C4-2B (cell line): ENCODE measurements at regions not wholly inside any gene's neighbourhood (a gene's known extent, or its start where the extent isn't known, plus 50 kb on each side); places are given as distances from the start of the nearest gene placed in this dataset.

Source experiments
- H3K27ac ChIP-seq: fragments of 450-650 bp; 2 replicates; pipeline ENCODE4 v1.5.1; 2017
- ZFX ChIP-seq: fragments of 450-650 bp; IDR thresholded peaks from 2 replicates; pipeline ENCODE4 v1.6.1; 2017
- TF ChIP-seq, protein P1 (sequence below): fragments of 450-650 bp; conservative IDR thresholded peaks from 2 replicates; pipeline ENCODE4 v1.5.1; 2017; ENCODE audit warnings: mild to moderate bottlenecking

DNA sequence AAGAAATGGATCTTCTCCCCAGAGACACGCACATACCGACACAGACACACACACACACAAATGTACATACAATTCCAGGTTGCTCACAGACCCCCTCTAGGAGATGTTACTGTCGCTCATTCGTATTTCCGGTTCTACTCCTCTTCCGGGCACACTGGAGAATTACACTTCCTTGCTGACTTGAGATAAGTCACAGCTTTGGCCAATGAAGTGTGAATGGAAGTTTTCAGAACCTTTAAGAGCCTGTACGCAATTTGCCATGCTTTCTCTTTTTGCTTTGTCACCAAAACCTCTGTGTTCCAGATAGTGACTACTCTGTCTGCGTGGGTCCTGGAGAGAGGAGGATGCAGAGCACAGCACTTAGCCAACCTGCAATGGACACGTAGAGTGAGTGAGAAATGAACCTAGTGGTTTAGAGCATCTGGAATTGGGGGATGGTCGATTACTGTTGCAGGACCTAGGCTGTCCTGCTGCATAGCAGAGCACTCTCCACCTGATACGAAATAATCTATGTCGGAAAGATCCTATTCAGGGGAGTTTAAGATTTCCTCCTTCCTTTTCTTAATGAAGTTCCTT is 239.5 kb upstream of the TET2 start:
- no peak for TF ChIP-seq ZFX
- TF ChIP-seq, protein P1, sequence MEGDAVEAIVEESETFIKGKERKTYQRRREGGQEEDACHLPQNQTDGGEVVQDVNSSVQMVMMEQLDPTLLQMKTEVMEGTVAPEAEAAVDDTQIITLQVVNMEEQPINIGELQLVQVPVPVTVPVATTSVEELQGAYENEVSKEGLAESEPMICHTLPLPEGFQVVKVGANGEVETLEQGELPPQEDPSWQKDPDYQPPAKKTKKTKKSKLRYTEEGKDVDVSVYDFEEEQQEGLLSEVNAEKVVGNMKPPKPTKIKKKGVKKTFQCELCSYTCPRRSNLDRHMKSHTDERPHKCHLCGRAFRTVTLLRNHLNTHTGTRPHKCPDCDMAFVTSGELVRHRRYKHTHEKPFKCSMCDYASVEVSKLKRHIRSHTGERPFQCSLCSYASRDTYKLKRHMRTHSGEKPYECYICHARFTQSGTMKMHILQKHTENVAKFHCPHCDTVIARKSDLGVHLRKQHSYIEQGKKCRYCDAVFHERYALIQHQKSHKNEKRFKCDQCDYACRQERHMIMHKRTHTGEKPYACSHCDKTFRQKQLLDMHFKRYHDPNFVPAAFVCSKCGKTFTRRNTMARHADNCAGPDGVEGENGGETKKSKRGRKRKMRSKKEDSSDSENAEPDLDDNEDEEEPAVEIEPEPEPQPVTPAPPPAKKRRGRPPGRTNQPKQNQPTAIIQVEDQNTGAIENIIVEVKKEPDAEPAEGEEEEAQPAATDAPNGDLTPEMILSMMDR = no peak
- H3K27ac ChIP-seq = no peak overlapping the region

- TF ChIP-seq, protein P1 = no peak
- TF ChIP-seq ZFX = no peak
- H3K27ac ChIP-seq = no peak overlapping the region
Measured at GRCh38 chr4:104907991-104908390, 238.7 kb upstream of the TET2 start.

- no peak overlapping the region for H3K27ac ChIP-seq
- TF ChIP-seq ZFX = no peak
- TF ChIP-seq, protein P1 = no peak
Measured at GRCh38 chr4:104909376-104909775, 237.3 kb upstream of the TET2 start.

DNA sequence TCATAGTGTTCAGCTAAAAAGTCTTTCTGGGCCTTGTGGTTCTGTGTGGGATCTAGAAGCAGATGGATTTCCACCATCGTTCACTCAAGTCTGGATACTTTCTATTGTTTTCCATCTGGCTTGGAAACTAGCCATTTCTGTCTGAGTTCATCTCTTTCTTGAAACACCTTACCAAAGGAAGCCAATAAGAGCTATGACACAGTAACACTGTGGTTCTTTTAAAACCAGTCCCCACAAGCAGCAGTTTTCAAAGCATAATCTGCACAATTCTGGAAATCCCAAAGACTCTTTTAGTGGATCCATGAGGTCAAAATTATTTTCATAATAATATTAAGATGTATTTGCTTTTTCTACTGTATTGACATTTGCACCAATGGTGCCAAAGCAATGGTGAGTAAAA is 234.2 kb upstream of the TET2 start:
- no peak overlapping the region for H3K27ac ChIP-seq
- TF ChIP-seq, protein P1 = no peak
- TF ChIP-seq ZFX = no peak

DNA sequence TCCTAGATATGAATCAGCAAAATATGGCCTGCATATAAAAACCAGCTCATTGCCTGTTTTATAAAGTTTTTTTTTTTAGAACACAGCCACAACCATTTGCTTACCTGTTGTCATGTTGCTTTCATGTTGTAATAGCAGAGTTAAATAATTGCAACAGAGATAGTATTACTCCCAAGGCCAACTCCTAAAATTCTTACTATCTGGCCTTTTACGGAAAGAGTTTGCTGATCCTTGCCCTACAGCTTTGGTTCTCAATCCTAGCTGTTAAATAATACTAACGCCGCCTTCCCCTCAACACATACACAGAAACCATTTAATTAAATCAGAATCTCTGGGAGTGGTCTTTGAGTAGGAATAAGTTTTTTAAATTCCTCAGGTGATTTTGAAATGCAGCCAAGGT is 231.3 kb upstream of the TET2 start:
- TF ChIP-seq, protein P1 = no peak
- TF ChIP-seq ZFX = no peak
- H3K27ac ChIP-seq = no peak overlapping the region

DNA sequence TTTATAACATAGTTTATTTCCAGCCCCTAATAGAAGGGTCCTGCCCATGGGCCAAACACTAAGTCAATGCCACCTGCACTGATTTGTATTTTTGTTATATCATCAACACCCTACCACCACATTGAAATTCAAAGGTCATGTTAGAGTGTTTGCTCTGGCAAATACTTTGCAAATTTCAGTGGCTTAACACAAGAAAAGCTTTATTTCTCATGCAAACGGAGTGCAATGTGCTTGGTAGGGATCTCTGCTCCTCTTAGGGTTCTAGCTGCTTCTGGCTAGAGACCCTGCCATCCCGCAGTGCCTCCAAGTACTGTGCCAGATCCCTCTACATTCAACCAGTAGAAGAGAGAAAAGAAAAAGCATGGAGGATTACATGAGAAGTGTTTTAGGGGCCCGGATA is 230.8 kb upstream of the TET2 start:
- TF ChIP-seq ZFX = no peak
- TF ChIP-seq, protein P1 = no peak
- no peak overlapping the region for H3K27ac ChIP-seq

DNA sequence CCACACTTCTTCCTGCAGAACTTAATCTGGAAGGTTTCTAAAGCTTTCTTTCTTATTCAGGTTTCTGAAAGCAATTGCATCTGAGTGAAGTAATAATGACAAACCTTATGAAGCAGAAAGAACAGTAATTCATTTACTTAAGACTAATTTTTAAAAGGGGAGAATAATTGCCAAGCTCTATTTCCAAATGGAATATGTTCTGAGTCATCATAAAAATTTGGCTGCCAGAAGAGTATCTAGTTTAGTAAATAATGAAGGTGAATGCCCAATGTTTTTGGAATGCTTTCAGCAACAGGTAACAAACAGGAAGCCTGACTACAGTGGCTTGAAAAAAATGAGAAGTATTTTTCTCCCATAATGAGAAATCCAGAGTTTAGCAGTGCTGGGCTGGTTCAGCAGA is 227.3 kb upstream of the TET2 start:
- no peak overlapping the region for H3K27ac ChIP-seq
- TF ChIP-seq ZFX = no peak
- TF ChIP-seq, protein P1 = no peak
